DMS79 treated with DMSO at 0.1 percent for 48 hours (cell line): ENCODE measurements at regions not wholly inside any gene's neighbourhood (a gene's known extent, or its start where the extent isn't known, plus 50 kb on each side); places are given as distances from the start of the nearest gene placed in this dataset.
"Not testable (repeated sequence)": the region's sequence is repeated elsewhere in the genome, so short reads cannot be mapped to it uniquely, and the experiment has no call there.

Experiments
- DNase-seq: peaks from one replicate; lab custom pipeline; 2025; lab: John Stamatoyannopoulos, UW

DNA sequence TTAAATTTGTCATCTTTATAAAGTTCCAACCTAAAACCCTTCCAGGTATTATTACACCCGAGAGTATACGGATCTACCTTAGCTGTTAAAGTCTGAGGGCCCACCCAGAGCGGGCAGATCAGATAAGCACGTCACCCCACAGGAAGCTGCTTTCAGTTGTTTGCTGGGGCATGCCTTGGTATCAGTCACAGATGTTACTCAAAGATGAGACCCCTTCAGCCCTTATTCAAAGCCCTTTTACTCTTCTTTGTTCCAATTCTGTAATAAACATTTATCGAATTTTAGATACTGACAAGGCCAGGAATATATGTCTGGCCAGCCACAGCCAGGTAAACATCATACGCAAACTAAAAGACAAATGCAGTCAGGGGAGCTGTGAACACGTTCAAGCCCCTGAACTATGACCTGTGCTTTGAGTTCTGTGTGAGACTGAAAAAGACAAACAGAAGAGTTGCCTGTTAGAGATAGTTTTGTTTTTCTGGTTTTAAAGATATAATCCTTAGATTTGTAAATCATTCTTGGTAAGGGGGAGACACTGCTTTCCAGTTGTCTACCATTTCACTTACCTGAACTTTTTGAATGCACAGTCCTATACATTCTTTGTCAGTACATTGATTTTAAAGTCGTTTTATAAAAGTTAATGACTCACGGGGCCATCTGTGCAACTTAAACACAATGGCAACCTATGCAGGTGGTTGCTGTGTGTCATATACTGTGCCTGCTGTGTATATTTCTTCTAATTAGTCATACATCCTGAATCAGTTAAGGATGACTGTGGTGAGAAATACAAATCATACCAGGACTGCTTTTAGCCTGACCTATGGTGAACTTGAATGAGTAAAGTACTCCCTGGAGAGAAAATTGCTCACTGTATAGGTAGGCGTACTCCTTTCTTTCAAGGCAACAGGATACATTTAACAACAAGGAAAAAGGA lies 100.5 kb upstream of the ITPRID2 start:
- no peak for DNase-seq

DNA sequence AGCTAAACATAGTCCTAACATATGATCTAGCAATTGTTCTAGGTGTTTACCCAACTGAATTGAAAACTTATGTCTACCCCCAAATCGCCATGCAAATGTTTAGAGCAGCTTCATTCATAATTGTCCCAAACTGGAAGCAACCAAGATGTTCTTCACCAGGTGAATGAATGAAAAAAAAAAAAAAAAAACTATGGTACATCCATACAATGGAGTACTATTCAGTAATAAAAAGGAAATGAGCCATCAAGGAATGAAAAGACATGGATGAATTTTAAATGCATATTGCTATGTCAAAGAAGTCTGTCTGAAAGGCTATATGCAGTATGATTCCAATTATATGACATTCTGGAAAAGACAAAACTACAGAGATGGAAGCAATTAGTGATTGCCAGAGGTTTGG lies 98.6 kb upstream of the ITPRID2 start:
- no peak for DNase-seq

DNA sequence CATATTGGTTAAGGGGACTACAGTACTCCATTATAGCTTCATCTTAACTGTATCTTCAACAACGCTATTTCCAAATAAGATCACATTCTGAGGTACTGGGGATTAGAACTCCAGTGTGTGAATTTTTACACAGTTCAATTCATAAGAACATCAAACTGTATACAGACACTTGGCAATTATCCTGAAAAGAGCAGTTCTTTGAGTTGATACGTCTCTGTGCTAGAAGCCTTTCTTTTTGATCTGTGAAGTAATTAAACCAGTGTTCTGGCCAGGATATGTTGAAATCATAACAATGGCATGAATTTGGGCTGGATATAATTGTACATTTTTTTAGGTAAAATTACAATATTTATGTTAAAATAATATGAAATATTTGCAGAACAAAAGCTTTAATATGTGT lies 93.5 kb upstream of the ITPRID2 start:
- DNase-seq: no peak

DNA sequence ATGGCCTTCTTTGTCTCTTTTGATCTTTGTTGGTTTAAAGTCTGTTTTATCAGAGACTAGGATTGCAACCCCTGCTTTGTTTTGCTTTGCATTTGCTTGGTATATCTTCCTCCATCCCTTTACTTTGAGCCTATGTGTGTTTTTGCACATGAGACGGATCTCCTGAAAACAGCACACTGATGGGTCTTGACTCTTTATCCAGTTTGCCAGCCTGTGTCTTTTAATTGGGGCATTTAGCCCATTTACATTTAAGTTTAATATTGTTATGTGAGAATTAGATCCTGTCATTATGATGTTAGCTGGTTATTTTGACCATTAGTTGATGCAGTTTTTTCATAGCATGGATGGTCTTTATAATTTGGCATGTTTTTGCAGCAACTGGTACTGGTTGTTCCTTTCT lies 89.2 kb upstream of the ITPRID2 start:
- DNase-seq: not testable (repeated sequence)

DNA sequence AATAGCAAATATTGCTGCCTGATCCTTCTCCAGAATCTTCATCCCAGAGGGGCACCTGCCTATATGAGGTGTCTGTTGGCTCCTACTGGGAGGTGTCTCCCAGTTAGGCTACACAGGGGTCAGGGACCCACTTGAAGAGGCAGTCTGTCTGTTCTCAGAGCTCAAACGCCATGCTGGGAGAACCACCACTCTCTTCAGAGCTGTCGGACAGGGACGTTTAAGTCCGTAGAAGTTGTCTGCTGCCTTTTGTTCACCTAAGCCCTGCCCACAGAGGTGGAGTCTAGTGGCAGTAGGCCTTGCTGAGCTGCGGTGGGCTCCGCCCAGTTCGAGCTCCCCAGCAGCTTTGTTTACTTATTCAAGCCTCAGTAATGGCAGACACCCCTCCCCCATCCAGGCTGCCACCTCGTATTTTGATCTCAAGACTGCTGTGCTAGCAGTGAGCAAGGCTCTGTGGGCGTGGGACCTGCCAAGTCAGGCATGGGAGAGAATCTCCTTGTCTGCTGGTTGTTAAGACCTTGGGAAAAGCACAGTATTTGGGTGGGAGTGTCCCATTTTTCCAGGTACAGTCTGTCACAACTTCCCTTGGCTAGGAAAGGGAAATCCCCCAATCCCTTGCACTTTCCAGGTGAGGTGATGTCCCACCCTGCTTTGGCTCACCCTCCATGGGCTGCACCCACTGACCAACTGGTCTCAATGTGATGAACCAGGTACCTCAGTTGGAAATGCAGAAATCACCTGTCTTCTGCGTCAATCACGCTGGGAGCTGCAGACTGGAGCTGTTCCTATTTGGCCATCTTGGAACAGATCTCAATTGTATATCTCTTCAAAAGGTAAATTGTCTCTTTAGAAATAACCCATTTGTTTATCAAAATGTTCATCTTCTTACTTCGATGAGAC lies 87.4 kb upstream of the ITPRID2 start:
- not testable (repeated sequence) for DNase-seq

DNA sequence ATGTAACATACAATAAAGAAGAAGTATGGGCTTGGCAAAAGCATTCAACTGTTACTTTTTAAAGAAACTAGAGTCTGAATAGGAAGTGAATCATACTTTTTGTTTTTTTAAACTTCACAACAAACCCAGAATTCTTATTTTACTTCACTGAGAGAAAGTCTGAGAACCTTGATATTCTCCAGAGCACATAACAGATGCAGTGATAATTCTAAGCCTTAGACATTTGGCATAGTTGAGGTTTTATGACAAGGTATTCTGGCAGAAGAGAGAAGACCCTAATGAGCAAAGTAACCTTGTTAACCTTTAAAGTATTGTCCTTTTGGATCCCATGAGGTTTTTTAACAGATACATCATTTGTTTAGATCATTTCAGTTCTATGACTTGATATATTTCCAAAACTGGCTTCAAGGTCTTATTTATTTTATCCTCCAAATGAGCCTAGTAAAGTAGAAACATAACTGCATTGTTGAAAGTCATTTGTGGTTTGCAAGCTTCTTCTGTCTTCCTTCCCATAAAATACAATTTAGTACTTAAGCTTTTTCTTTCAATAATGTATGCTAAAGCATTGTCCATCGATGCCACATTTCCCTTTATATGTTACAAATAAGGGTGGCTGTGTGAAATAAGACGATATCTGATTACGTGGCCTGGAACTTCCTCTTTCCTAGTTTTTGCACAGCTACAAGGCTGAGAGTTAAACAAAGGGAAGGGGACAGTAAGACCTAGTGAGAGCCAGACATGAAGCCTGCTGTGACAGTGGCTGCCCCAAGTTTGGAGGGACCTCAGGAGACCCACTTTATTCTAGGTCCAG lies 86.1 kb upstream of the ITPRID2 start:
- DNase-seq: peak; percentile 32

DNA sequence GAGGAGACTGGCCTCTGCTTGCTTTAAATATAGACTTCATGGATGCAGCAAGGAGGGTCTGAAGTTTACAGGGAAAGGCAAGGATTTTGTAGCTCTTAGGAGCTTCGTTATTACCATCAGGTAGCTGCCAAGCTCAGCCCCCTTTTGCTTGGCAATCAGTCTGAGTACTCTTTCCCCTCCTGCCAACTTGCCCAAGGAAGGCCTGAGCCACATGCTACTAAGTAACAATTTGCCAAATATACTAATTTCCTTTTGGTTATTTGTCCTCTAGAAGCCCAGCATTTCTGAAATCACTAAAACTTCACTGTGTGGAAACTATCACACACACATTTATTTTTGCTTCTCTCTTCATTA lies 85.5 kb upstream of the ITPRID2 start:
- DNase-seq: no peak

DNA sequence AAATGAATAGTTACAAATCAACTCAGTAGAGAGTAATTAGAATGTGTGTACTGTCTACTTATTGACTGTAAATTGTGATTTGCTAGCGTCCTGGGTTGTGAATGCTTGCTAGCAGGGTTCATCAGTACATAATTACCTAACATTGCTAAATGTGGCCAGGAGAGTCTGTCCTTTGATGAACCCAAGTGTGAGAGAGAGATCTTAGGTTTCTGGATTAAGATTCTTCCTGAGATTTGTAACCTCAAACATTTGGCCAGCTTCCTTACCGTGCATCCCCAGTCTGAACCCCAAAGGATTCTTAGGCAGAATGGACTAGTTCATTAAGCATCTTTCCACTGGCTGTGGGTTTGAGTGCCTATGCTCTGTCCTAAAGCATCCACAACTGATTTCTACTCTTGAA lies 84.0 kb upstream of the ITPRID2 start:
- no peak for DNase-seq

DNA sequence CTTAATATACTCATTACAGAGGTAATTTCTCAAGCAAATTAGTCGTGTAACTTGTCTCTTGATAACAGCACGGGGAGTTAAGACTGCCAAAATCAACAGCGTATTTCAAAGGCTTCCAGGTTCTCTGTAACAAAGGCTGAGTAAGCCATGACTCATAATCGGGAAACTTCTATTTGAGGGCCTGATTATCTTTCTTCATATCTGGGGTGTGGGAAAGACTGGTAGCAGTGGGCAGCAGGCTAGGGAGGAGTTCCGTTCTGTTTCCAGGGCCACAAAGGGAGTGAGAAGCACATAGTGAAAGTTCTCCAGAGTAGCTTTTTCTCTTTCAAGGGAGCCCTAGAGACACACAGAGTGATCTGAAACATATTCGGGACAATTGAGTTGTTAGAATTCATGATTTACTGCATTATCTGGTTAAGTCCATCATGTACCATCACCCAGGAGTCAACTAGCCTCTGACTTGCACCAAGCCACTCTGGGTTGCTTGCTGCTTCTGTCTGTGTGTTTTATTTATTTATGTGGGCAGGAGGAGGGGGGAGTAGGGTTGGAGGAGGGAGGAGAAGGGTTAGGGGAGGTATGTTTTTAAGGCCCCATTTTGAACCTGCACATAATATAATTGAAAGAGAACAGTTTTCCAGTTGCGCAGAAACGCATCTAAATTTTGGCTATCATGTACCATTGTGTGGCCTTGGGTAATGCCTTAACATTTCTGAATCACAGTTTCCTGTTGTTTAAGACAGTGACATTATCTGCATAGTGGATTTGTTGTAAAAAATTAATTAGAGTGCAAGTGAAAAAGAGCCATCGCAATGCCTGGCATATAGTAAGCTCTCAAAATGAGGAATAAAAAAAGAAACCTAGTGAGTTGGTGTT lies 80.5 kb upstream of the ITPRID2 start:
- DNase-seq: no peak

DNA sequence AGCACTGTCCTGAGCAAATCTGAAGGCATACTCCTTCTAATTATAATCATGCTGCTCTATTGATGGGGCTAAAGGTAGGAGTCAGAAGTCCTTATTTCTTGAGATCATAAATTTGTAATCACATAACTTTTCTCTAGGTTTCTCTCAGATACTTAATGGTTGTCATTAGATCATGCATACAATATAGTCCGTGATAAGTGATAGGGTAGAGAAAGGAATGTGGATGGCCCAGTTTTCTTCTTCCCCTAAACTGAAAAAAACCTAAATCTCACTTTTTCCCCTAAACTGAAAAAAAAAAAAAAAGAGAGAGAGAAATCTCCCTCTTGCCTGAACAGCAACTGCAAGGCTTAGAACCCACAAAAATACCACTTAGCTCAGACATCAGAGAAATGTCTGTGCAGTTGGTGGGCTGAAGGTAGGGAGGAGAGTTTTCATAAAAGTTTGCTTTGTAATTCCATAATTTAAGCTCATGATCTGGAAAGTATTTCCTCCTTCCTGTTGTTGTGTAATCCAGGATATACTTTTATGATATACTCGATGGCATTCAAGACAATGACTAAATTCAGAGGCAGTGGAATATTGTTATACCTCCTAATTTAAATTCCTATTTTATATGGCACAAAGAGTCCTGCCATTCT lies 79.3 kb upstream of the ITPRID2 start:
- DNase-seq: no peak

DNA sequence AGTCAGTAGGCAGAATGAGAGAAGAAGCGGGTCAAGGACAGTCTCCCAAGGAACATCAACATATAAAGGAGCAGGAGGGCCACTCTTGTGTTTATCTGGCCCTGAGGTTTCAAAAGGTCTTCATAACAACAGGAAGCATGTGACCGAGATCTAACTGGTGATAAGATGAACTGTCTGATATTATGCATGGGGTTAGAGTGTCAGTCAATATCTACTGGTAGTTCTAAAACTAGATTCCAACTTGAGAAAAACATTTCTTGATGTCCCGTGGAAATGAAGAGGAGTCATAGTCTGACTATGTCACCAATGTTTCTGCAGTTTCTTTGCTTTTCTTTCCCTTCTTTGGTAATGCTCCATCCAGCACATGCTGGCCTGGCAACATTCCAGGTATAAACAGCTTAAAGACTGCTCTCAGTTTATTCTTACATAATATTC lies 77.5 kb upstream of the ITPRID2 start:
- no peak for DNase-seq

DNA sequence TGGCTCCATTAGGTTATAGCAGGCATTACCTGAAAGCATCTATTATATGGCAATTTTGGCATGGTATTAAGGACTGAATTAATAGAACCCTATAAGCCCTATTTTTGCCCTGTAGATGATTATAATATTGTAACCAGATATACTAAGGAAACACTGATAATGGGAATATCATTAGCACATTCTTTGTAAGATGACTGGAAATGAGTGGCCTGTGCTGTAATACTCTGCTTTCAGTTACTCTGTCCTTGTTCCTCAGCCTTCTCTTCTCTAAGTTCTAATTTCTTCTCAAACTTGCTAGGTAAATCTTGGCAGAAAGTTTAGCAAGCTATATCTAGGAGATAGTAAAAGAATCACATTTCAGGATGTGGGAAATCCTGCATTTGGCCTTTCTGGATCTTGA lies 74.0 kb upstream of the ITPRID2 start:
- DNase-seq: no peak

DNA sequence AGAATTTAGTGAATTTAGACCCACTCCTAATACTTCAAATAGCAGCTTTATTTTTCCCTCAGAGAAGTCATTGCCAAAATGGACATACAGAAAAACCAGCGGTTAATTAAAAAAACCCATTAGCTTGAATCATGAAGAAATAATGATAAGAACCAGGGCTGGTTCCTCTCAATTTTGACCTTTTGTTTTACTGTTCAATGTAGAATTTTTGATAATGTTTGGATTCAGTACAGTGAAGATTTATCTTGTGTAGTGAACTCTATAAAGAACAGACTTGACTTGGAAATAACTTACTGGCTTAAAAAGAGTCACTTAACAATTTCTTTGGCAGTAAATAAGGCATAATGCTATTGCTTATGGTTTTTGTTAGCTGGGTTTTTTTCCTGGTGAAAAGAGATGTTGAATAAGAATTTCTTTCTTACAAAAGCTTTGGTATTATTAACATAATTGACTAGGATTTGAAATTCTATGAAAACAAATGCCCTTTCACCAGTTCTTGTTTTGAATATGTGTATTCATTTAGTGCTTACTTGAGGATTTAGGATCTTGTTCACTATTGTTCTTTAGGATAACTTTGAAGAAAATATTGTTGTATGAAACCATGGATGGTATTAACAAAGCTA lies 73.4 kb upstream of the ITPRID2 start:
- DNase-seq: no peak

DNA sequence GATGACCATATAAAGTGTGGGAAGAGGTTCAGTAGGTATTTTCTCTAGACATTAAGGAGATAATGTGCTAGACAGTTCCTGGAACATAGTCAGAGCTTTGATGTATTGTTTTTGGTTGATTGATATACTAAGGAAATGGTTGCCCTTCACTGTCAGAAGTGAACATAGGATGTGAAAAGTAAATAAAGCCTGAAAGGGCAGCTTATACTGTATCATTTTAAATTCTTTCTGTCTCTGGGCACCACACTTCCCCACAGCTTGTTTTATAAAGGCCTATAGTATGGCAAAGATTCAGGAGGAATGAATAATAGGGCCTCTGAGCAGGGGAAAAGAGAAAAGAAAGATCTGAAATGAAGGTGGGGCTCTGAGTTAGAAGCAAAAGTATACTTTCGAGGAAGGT lies 72.7 kb upstream of the ITPRID2 start:
- no peak for DNase-seq

DNA sequence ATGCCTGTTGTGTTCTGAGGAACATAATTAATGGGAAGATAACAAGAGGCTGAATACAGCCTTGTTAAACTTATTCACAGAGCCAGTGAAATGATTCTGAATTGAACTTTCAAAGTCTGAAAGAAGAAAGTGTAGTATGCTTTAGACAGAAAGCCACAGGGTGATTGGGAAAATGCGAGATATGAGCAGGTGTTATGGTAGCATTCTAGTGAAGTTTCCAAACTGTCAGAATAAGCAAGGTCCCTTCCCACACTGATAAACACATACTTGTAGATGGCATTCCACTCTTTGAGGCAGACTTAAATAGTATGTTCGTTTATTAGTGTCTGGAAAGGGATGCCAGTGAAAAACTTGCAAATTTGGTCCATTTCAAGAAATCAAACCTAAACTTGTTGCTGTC lies 70.5 kb upstream of the ITPRID2 start:
- DNase-seq: no peak

DNA sequence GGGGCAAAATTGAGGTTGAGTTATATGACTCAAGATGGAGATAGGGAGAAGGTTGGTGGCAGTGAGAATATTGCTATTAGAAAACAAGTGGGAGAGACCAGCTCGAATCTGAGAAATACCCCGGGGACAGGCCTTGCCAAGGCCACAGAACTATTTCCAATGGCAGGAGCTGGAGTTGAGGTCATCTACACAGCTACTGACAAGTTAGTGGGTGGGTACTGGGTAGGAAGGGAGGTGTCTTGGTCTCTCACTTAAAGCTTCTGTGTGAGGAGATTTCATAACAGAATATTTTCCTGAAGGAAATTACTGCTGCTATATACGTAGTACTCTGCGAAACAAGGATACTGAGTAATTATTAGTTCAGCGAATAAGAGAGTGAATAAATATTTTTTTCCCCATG lies 69.4 kb upstream of the ITPRID2 start:
- DNase-seq: no peak

DNA sequence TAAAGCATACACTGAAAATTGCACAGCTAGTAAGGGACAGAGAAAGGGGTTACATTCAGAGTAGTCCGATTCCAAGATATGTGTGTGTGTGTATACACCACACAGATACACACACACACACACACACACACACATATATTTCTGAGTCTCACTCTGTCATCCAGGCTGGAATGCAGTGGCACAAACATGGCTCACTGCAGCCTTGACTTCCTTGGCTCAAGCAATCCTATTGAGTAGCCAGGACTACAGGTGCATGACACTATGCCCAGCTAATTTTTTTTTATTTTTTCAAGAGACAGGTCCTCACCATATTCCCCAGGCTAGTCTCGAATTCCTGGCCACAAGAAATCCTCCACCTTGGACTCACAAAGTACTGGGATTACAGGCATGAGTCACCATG lies 68.1 kb upstream of the ITPRID2 start:
- no peak for DNase-seq

DNA sequence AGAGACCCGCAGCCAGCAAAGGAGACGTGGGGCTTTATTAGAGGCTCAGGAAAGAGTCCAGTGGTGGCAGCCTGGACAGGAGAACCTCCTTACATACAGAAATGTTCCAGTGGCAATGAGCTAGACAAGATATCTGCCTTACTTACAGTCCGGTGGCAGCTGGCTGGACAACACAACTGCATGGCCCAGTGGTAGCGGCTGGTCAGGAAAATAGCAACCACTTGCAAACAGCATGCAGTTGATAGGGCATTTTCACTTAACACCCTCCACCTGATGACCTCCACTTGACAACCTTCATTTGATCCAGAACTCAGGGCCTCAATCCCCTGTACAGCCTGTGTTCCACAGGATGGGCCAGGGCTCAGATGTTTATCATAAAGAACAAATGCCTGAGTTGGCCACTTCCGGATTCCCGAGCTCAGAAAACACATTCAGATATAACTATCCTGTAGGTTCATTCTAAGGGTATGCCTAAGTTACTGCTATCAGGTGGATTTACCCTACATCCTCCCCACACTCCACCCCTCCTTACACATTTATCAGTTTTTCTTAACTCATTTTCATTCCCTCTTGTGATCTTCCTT lies 63.3 kb upstream of the ITPRID2 start:
- DNase-seq: no peak

DNA sequence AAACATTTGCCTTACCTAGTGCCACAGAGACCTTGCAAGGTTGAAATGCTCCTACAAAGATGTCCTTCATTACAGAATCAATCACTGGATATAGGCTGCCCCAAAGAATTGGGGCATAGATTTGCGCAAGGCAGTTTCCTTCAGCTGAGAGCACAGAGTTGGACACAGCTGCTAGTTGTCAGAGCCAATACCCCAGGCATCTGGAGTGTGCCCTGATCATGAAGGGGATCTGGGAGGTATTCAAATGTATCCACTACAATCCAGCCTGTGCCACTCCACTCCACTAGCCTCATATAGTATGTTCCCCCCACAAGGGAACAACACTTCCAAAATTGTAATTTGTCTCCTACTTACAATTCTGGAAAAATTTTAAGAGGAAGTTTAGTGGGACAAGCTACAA lies 62.3 kb upstream of the ITPRID2 start:
- no peak for DNase-seq

DNA sequence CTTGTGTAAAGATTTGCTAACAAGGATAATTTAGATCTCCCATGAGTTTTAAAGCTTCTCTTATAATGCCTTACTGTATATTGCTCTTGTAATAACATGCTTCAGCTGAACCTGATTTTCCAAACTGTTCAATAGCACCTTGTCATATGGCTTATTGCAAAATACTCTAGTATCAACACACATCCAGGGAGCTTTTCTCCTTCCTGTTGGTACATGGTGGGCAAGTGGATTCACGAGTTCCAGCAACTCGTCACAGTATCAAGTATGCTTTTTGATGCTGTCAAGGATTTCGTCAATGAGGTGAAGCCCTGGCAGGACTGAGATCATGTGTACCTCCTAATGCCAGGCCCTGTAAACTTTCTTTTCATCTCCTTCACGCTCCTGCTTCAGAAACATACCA lies 59.5 kb upstream of the ITPRID2 start:
- DNase-seq: no peak
